GM12875 (cell line): ENCODE measurements at regions not wholly inside any gene's neighbourhood (a gene's known extent, or its start where the extent isn't known, plus 50 kb on each side); places are given as distances from the start of the nearest gene placed in this dataset.
"Not testable (repeated sequence)": the region's sequence is repeated elsewhere in the genome, so short reads cannot be mapped to it uniquely, and the experiment has no call there.

ENCODE experiments used
- H3K4me3 ChIP-seq: one replicate; pipeline ENCODE4 v1.5.1; 2011; ENCODE audit warnings: low read depth, low read length, control low read depth
- CTCF ChIP-seq: IDR thresholded peaks from 2 replicates; pipeline ENCODE4 v1.5.1; 2011; ENCODE audit warnings: low read depth, mild to moderate bottlenecking, control low read depth, inconsistent platforms, low read length, moderate library complexity, borderline replicate concordance; ENCODE audit not compliant: insufficient read depth

GRCh38 chr4:114137984-114138383, 158.5 kb upstream of the ARSJ start:
- no peak overlapping the region for H3K4me3 ChIP-seq
- no peak for TF ChIP-seq CTCF

- TF ChIP-seq CTCF = no peak
- H3K4me3 ChIP-seq = no peak overlapping the region
Observed at GRCh38 chr4:114146947-114147618, 167.6 kb upstream of the ARSJ start.

GRCh38 chr4:114147619-114148208, 168.3 kb upstream of the ARSJ start:
- H3K4me3 ChIP-seq = not testable (repeated sequence)

GRCh38 chr4:114148372-114149070, 169.1 kb upstream of the ARSJ start:
- H3K4me3 ChIP-seq = not testable (repeated sequence)

- H3K4me3 ChIP-seq = no peak overlapping the region
- TF ChIP-seq CTCF = no peak
Observed at GRCh38 chr4:114156371-114156770, 176.9 kb upstream of the ARSJ start.

GRCh38 chr4:114161809-114162208, 182.4 kb upstream of the ARSJ start:
- no peak for TF ChIP-seq CTCF
- H3K4me3 ChIP-seq = no peak overlapping the region

- no peak overlapping the region for H3K4me3 ChIP-seq
- no peak for TF ChIP-seq CTCF
Observed at GRCh38 chr4:114163051-114163450, 183.6 kb upstream of the ARSJ start.

- TF ChIP-seq CTCF = no peak
- no peak overlapping the region for H3K4me3 ChIP-seq
Observed at GRCh38 chr4:114173968-114174367, 194.5 kb upstream of the ARSJ start.
